NT2/D1 (cell line): ENCODE measurements at regions not wholly inside any gene's neighbourhood (a gene's known extent, or its start where the extent isn't known, plus 50 kb on each side); places are given as distances from the start of the nearest gene placed in this dataset.

Experiments used
- SUZ12 ChIP-seq: IDR thresholded peaks from 2 replicates; pipeline ENCODE4 v1.6.1; 2011; ENCODE audit not compliant: insufficient read length, insufficient read depth; ENCODE audit errors: extremely low read depth
- YY1 ChIP-seq: IDR thresholded peaks from 2 replicates; pipeline ENCODE4 v1.6.1; 2011; ENCODE audit not compliant: insufficient read length, insufficient read depth
- ZNF274 ChIP-seq: IDR thresholded peaks from 2 replicates; pipeline ENCODE4 v1.6.1; 2011; ENCODE audit warnings: mild to moderate bottlenecking, low read depth, low read length

- no peak for TF ChIP-seq YY1
- no peak for TF ChIP-seq ZNF274
- no peak for TF ChIP-seq SUZ12
Measured at GRCh38 chr5:15350614-15351013, 149.4 kb upstream of the FBXL7 start.
